ENCODE measurements at regions not wholly inside any gene's neighbourhood (a gene's known extent, or its start where the extent isn't known, plus 50 kb on each side); places are given as distances from the start of the nearest gene placed in this dataset.

DNA sequence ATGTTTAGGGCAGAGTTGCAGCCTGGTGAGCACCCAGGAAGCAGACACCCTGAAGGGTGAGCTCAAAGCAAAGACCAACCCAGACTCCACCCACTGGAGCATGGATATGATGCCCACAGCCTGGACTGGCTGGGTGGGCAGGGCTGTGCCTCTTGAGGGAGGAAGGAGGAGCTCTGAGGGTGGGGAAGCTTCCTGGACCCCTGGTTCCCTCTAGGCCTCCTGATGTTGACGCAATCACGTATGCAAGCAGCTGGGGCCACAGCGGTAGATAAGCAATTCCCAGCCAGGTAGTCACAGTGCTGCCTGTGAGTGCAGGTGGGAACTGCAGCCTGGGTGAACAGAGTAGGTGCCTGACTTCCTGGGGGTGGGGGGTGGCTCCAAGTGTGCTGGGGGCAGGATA is 271.5 kb downstream of the CDK5RAP2 start:
- Histone ChIP-seq H3K27me3 (ENCODE audit: control insufficient read depth, insufficient read depth, low read length) (no peaks in the 10 kb centered on the region), H3K27ac (ENCODE audit: low read length) (no peak overlapping the region), H3K4me3 (ENCODE audit: low read depth in 2 of 2, low read length in 2 of 2) (no peak overlapping the region), H3K36me3 (ENCODE audit: control insufficient read depth, insufficient read depth, low read length) (no peaks in the 10 kb centered on the region), H3K9me3 (ENCODE audit: control insufficient read depth, insufficient read depth, low read depth, low read length) (no peaks in the 10 kb centered on the region), H3K4me1 (ENCODE audit: control insufficient read depth, insufficient read depth, low read length) (no peaks in the 10 kb centered on the region)
- no peak for DNase-seq (ENCODE audit: low read depth, low spot score)
- in situ Hi-C loops (cut with HindIII; ENCODE audit: low pct_unique_long_range_greater_than_20kb, low sequenced_read_pairs) (no loop called here), intact Hi-C loops (cut with micrococcal nuclease; ENCODE audit: unreplicated experiment) (no loop called here)
- ATAC-seq: no peak
- CTCF ChIA-PET: no interaction called here
- BruUV-seq (replicated peaks): no TSS peak
- TF ChIP-seq, protein P1, sequence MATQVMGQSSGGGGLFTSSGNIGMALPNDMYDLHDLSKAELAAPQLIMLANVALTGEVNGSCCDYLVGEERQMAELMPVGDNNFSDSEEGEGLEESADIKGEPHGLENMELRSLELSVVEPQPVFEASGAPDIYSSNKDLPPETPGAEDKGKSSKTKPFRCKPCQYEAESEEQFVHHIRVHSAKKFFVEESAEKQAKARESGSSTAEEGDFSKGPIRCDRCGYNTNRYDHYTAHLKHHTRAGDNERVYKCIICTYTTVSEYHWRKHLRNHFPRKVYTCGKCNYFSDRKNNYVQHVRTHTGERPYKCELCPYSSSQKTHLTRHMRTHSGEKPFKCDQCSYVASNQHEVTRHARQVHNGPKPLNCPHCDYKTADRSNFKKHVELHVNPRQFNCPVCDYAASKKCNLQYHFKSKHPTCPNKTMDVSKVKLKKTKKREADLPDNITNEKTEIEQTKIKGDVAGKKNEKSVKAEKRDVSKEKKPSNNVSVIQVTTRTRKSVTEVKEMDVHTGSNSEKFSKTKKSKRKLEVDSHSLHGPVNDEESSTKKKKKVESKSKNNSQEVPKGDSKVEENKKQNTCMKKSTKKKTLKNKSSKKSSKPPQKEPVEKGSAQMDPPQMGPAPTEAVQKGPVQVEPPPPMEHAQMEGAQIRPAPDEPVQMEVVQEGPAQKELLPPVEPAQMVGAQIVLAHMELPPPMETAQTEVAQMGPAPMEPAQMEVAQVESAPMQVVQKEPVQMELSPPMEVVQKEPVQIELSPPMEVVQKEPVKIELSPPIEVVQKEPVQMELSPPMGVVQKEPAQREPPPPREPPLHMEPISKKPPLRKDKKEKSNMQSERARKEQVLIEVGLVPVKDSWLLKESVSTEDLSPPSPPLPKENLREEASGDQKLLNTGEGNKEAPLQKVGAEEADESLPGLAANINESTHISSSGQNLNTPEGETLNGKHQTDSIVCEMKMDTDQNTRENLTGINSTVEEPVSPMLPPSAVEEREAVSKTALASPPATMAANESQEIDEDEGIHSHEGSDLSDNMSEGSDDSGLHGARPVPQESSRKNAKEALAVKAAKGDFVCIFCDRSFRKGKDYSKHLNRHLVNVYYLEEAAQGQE (IDR thresholded peaks at IDR 0.05; ENCODE audit: insufficient read depth in 1 of 2, low read depth in 2 of 2, low read length in 1 of 2): no peak
- no peak for TF ChIP-seq POLR2AphosphoS5 (IDR thresholded peaks at IDR 0.05; ENCODE audit: low read depth, low read length)
- TF ChIP-seq, protein P2, sequence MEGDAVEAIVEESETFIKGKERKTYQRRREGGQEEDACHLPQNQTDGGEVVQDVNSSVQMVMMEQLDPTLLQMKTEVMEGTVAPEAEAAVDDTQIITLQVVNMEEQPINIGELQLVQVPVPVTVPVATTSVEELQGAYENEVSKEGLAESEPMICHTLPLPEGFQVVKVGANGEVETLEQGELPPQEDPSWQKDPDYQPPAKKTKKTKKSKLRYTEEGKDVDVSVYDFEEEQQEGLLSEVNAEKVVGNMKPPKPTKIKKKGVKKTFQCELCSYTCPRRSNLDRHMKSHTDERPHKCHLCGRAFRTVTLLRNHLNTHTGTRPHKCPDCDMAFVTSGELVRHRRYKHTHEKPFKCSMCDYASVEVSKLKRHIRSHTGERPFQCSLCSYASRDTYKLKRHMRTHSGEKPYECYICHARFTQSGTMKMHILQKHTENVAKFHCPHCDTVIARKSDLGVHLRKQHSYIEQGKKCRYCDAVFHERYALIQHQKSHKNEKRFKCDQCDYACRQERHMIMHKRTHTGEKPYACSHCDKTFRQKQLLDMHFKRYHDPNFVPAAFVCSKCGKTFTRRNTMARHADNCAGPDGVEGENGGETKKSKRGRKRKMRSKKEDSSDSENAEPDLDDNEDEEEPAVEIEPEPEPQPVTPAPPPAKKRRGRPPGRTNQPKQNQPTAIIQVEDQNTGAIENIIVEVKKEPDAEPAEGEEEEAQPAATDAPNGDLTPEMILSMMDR (IDR thresholded peaks at IDR 0.05): no peak
- no peak for TF ChIP-seq TCF7L2 (IDR thresholded peaks at IDR 0.05; ENCODE audit: low read depth, low read length)
- TF ChIP-seq SIN3A (IDR thresholded peaks at IDR 0.05; ENCODE audit: borderline replicate concordance, insufficient read depth, low read depth, low read length): no peak
- POLR2A ChIA-PET: no interaction called here

DNA sequence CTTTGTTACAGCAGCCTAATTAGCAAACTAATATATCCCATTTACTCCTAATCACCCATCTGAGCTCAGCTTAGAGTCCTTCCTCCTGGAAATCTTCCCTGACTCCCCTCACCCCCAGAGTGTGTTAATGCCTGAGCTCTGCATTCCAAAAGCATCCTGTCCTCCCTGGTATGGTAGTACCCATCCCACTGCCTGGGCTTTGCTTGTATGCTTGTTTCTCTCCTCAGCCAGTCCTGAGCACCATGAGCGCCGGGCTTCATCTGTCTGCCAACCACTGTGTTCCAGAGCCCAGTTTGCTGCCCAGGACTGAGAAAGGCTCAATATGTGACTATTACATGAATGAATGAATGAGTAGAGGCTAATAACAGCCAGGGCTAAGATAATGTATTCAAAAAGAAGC is 272.4 kb downstream of the CDK5RAP2 start:
- no TSS peak for BruUV-seq (replicated peaks)
- TF ChIP-seq, protein P1 (IDR thresholded peaks at IDR 0.05; ENCODE audit: insufficient read depth in 1 of 2, low read depth in 2 of 2, low read length in 1 of 2): no peak
- TF ChIP-seq POLR2AphosphoS5 (IDR thresholded peaks at IDR 0.05; ENCODE audit: low read depth, low read length) (no peak), TCF7L2 (IDR thresholded peaks at IDR 0.05; ENCODE audit: low read depth, low read length) (no peak), SIN3A (IDR thresholded peaks at IDR 0.05; ENCODE audit: borderline replicate concordance, insufficient read depth, low read depth, low read length) (no peak)
- TF ChIP-seq, protein P2 (IDR thresholded peaks at IDR 0.05): no peak

More for the DNA sequence above, 272.4 kb downstream of the CDK5RAP2 start:
- ChIA-PET CTCF (no interaction called here), POLR2A (no interaction called here)
- H3K27ac ChIP-seq (ENCODE audit: low read length): no peak overlapping the region
- no peak overlapping the region for H3K4me3 ChIP-seq (ENCODE audit: low read depth in 2 of 2, low read length in 2 of 2)
- no peak for DNase-seq (ENCODE audit: low read depth, low spot score)
- no peak for ATAC-seq
- no peaks in the 10 kb centered on the region for H3K36me3 ChIP-seq (ENCODE audit: control insufficient read depth, insufficient read depth, low read length)
- in situ Hi-C loops (cut with HindIII; ENCODE audit: low pct_unique_long_range_greater_than_20kb, low sequenced_read_pairs): no loop called here
- no peaks in the 10 kb centered on the region for H3K9me3 ChIP-seq (ENCODE audit: control insufficient read depth, insufficient read depth, low read depth, low read length)
- intact Hi-C loops (cut with micrococcal nuclease; ENCODE audit: unreplicated experiment): no loop called here
- H3K4me1 ChIP-seq (ENCODE audit: control insufficient read depth, insufficient read depth, low read length): no peaks in the 10 kb centered on the region
- no peaks in the 10 kb centered on the region for H3K27me3 ChIP-seq (ENCODE audit: control insufficient read depth, insufficient read depth, low read length)
